A673 (cell line): ENCODE measurements at regions not wholly inside any gene's neighbourhood (a gene's known extent, or its start where the extent isn't known, plus 50 kb on each side); places are given as distances from the start of the nearest gene placed in this dataset.

Source experiments
- BruUV-seq: library from RNA; stranded (reverse); fragments of 400-500 nt; replicated peaks from 2 replicates; lab custom pipeline; 2021; lab: Mats Ljungman, UMichigan
- CTCF ChIA-PET: fragments of 300-600 bp; sonication (Branson Sonifier 250); formaldehyde crosslinking; loops from one replicate; lab custom pipeline; 2022; ENCODE audit warnings: antibody characterized with exemption; lab: Charles Lee
- POLR2A ChIA-PET: fragments of 300-600 bp; sonication (Branson Sonifier 250); formaldehyde crosslinking; loops from one replicate; lab custom pipeline; 2022; ENCODE audit warnings: antibody characterized with exemption; ENCODE audit not compliant: low non-redundant PET; lab: Charles Lee
- DNase-seq: peaks from one replicate; pipeline ENCODE4 v3.0.0-alpha.2; 2015; ENCODE audit warnings: low spot score
- H3K27ac ChIP-seq: fragments of 200-600 bp; sonication (generic); 2 replicates; pipeline ENCODE4 v1.5.1; 2016; ENCODE audit warnings: mixed run types, low read depth, mild to moderate bottlenecking, mixed read lengths, antibody characterized with exemption, low read length; ENCODE audit not compliant: poor library complexity, severe bottlenecking
- H3K27me3 ChIP-seq: fragments of 200-600 bp; sonication (generic); replicated peaks from 2 replicates; pipeline ENCODE4 v1.6.1; 2017; ENCODE audit warnings: mixed run types, low read depth, mild to moderate bottlenecking, mixed read lengths, antibody characterized with exemption, low read length; ENCODE audit not compliant: insufficient read depth, poor library complexity
- H3K36me3 ChIP-seq: fragments of 200-600 bp; sonication (generic); 2 replicates; pipeline ENCODE4 v1.6.1; 2016; ENCODE audit warnings: mixed run types, mild to moderate bottlenecking, mixed read lengths, antibody characterized with exemption, low read length; ENCODE audit not compliant: insufficient read depth, poor library complexity, severe bottlenecking
- H3K4me1 ChIP-seq: fragments of 200-600 bp; sonication (generic); 2 replicates; pipeline ENCODE4 v1.6.1; 2017; ENCODE audit warnings: mixed run types, mild to moderate bottlenecking, mixed read lengths, antibody characterized with exemption, low read length; ENCODE audit not compliant: insufficient read depth, poor library complexity, severe bottlenecking
- H3K4me3 ChIP-seq: fragments of 200-600 bp; sonication (generic); 2 replicates; pipeline ENCODE4 v1.5.1; 2016; ENCODE audit warnings: low read depth, mixed run types, mild to moderate bottlenecking, mixed read lengths, low read length; ENCODE audit not compliant: poor library complexity, severe bottlenecking
- H3K9me3 ChIP-seq: fragments of 200-600 bp; sonication (generic); 2 replicates; pipeline ENCODE4 v1.6.1; 2016; ENCODE audit warnings: mixed run types, low read depth, mild to moderate bottlenecking, mixed read lengths, antibody characterized with exemption, low read length; ENCODE audit not compliant: poor library complexity, severe bottlenecking
- CTCF ChIP-seq: fragments of 300-800, 200-600 bp; sonication (generic); conservative IDR thresholded peaks from 2 replicates; pipeline ENCODE4 v1.5.1; 2017; ENCODE audit warnings: low read depth, mild to moderate bottlenecking, antibody characterized with exemption, low read length, moderate library complexity, mixed read lengths
- EZH2 ChIP-seq: fragments of 200-600 bp; sonication (generic); IDR thresholded peaks from 2 replicates; pipeline ENCODE4 v1.6.1; 2017; ENCODE audit warnings: borderline replicate concordance, low read depth, mild to moderate bottlenecking, mixed read lengths, antibody characterized with exemption, low read length; ENCODE audit not compliant: poor library complexity, severe bottlenecking
- intact Hi-C: fragments of 100-400 bp; cut with micrococcal nuclease; formaldehyde crosslinking; loops from one replicate; pipeline ENCODE4 v1.10.0; 2022; ENCODE audit not compliant: unreplicated experiment

- CTCF ChIA-PET: no interaction called here
- no peak overlapping the region for H3K27ac ChIP-seq
- intact Hi-C loops: loop anchor here (2.0 to 10.0 kb wide), 3 partner anchors 605 to 919 kb away; no protein-coding TSS in a partner anchor
- H3K4me3 ChIP-seq: no peak overlapping the region
- TF ChIP-seq CTCF: no peak
- TF ChIP-seq EZH2: no peak
- no peak for DNase-seq
- POLR2A ChIA-PET: no interaction called here
- H3K9me3 ChIP-seq: no peaks in the 10 kb centered on the region
- H3K27me3 ChIP-seq: no peaks in the 10 kb centered on the region
- H3K36me3 ChIP-seq: no peaks in the 10 kb centered on the region
- BruUV-seq: no TSS peak
- H3K4me1 ChIP-seq: no peaks in the 10 kb centered on the region
Observed at GRCh38 chr19:30651691-30652090, 279.5 kb downstream of the ZNF536 start.

GRCh38 chr19:30651066-30651465 lies 278.9 kb downstream of the ZNF536 start:
- ChIA-PET POLR2A (no interaction called here), CTCF (no interaction called here)
- no peaks in the 10 kb centered on the region for H3K4me1 ChIP-seq
- no TSS peak for BruUV-seq
- intact Hi-C loops: loop anchor here (2.0 to 10.0 kb wide), 3 partner anchors 604 to 919 kb away; no protein-coding TSS in a partner anchor
- H3K27ac ChIP-seq: no peak overlapping the region
- DNase-seq: no peak
- no peak for TF ChIP-seq EZH2
- no peak for TF ChIP-seq CTCF
- no peaks in the 10 kb centered on the region for H3K27me3 ChIP-seq
- no peaks in the 10 kb centered on the region for H3K9me3 ChIP-seq
- H3K4me3 ChIP-seq: no peak overlapping the region
- no peaks in the 10 kb centered on the region for H3K36me3 ChIP-seq

GRCh38 chr19:30649934-30650614 lies 277.9 kb downstream of the ZNF536 start:
- ChIA-PET CTCF (interaction anchor here (1.0 kb wide), 1 partner anchor 792 kb away, joined by 3 read pairs; no protein-coding TSS in a partner anchor), POLR2A (no interaction called here)
- BruUV-seq: no TSS peak
- intact Hi-C loops: loop anchor here (1.0 to 10.0 kb wide), 4 partner anchors 422 to 918 kb away; no protein-coding TSS in a partner anchor
- TF ChIP-seq EZH2 (no peak), CTCF (peak; percentile 89)
- Histone ChIP-seq H3K36me3 (no peaks in the 10 kb centered on the region), H3K4me1 (no peaks in the 10 kb centered on the region), H3K4me3 (no peak overlapping the region), H3K27me3 (no peaks in the 10 kb centered on the region), H3K9me3 (no peaks in the 10 kb centered on the region), H3K27ac (no peak overlapping the region)
- peak; percentile 80 for DNase-seq
